Endodermal cell (in vitro differentiated cells): ENCODE measurements at regions not wholly inside any gene's neighbourhood (a gene's known extent, or its start where the extent isn't known, plus 50 kb on each side); places are given as distances from the start of the nearest gene placed in this dataset.

Experiments
- DNase-seq: peaks from one replicate; pipeline ENCODE4 v3.0.0-alpha.2; 2017
- H3K27ac ChIP-seq: 2 replicates; pipeline ENCODE4 v1.5.1; 2013; ENCODE audit warnings: mild to moderate bottlenecking, low read depth, low read length, moderate library complexity
- H3K27me3 ChIP-seq: 2 replicates; pipeline ENCODE4 v1.6.1; 2013; ENCODE audit warnings: mild to moderate bottlenecking, low read length, moderate library complexity; ENCODE audit not compliant: insufficient read depth, control insufficient read depth, poor library complexity, severe bottlenecking
- H3K36me3 ChIP-seq: 2 replicates; pipeline ENCODE4 v1.7.0; 2013; ENCODE audit warnings: mild to moderate bottlenecking, low read length, moderate library complexity; ENCODE audit not compliant: control insufficient read depth, insufficient read depth
- H3K4me1 ChIP-seq: one replicate; pipeline ENCODE4 v1.7.0; 2013; ENCODE audit warnings: low read length; ENCODE audit not compliant: control insufficient read depth, insufficient read depth
- H3K4me3 ChIP-seq: 2 replicates; pipeline ENCODE4 v1.5.1; 2013; ENCODE audit warnings: mild to moderate bottlenecking, low read length, moderate library complexity
- H3K9ac ChIP-seq: 2 replicates; pipeline ENCODE4 v1.6.1; 2013; ENCODE audit warnings: mild to moderate bottlenecking, low read length, moderate library complexity; ENCODE audit not compliant: poor library complexity, severe bottlenecking; ENCODE audit errors: extremely low read depth
- H3K9me3 ChIP-seq: 2 replicates; pipeline ENCODE4 v1.6.1; 2013; ENCODE audit warnings: mild to moderate bottlenecking, low read length, moderate library complexity; ENCODE audit not compliant: control insufficient read depth
- H3K27ac Mint-ChIP-seq: 2 replicates; pipeline ENCODE4 v1.8.0; 2020; ENCODE audit warnings: mixed read lengths
- H3K27me3 Mint-ChIP-seq: 2 replicates; pipeline ENCODE4 v1.8.0; 2021; ENCODE audit warnings: mild to moderate bottlenecking, mixed read lengths; ENCODE audit not compliant: insufficient read depth
- H3K36me3 Mint-ChIP-seq: 2 replicates; pipeline ENCODE4 v1.8.0; 2020; ENCODE audit warnings: low read depth, mixed read lengths
- H3K4me1 Mint-ChIP-seq: 2 replicates; pipeline ENCODE4 v1.8.0; 2020; ENCODE audit warnings: mixed read lengths
- H3K4me3 Mint-ChIP-seq: 2 replicates; pipeline ENCODE4 v1.8.0; 2020; ENCODE audit warnings: mild to moderate bottlenecking, moderate library complexity, mixed read lengths
- H3K9me3 Mint-ChIP-seq: 2 replicates; pipeline ENCODE4 v1.8.0; 2020; ENCODE audit warnings: mild to moderate bottlenecking, mixed read lengths
- CTCF ChIP-seq: fragments of 200-600 bp; sonication (generic); conservative IDR thresholded peaks from 2 replicates; pipeline ENCODE4 v1.5.0; 2021; ENCODE audit warnings: antibody characterized with exemption, mild to moderate bottlenecking
- WGBS, 2 experiments: methylation state at CpG; one replicate each; pipeline versions ENCODE4 v1.1.5 to v1.1.7; 2013; ENCODE audit warnings: missing lambda C conversion rate in 2 of 2, mixed read lengths in 1 of 2; ENCODE audit not compliant: insufficient coverage in 1 of 2, insufficient read length in 1 of 2; 5-methylcytosine and 5-hydroxymethylcytosine counted together

GRCh38 chr1:38289034-38289433, 242.4 kb upstream of the POU3F1 start:
- H3K4me3 ChIP-seq = no peak overlapping the region
- no peaks in the 10 kb centered on the region for H3K36me3 ChIP-seq
- H3K27me3 ChIP-seq = no peaks in the 10 kb centered on the region
- peaks cover 2% of the 10 kb centered on the region for H3K9me3 Mint-ChIP-seq
- H3K4me3 Mint-ChIP-seq = no peak overlapping the region
- H3K4me1 Mint-ChIP-seq = peaks cover 61% of the 10 kb centered on the region
- no peak overlapping the region for H3K27ac Mint-ChIP-seq
- DNase-seq = no peak
- H3K9ac ChIP-seq = no peak overlapping the region
- H3K36me3 Mint-ChIP-seq = no peaks in the 10 kb centered on the region
- peaks cover 18% of the 10 kb centered on the region for H3K27me3 Mint-ChIP-seq
- peaks cover 14% of the 10 kb centered on the region for H3K4me1 ChIP-seq
- no peak for TF ChIP-seq CTCF
- 80% methylated on average over 1 of the region's 1 CpG; no CpG with 5 or more reads in 1 of the 2 experiments for WGBS, 2 experiments
- no peak overlapping the region for H3K27ac ChIP-seq
- no peaks in the 10 kb centered on the region for H3K9me3 ChIP-seq

GRCh38 chr1:38287547-38287946, 241.0 kb upstream of the POU3F1 start:
- no peak for TF ChIP-seq CTCF
- H3K27ac Mint-ChIP-seq = no peak overlapping the region
- no peak overlapping the region for H3K27ac ChIP-seq

GRCh38 chr1:38287036-38287435, 240.4 kb upstream of the POU3F1 start:
- Histone ChIP-seq H3K9ac (no peak overlapping the region), H3K36me3 (no peaks in the 10 kb centered on the region), H3K27me3 (peaks cover 6% of the 10 kb centered on the region), H3K9me3 (no peaks in the 10 kb centered on the region), H3K27ac (no peak overlapping the region), H3K4me1 (peaks cover 14% of the 10 kb centered on the region), H3K4me3 (no peak overlapping the region)
- Mint-ChIP-seq H3K36me3 (no peaks in the 10 kb centered on the region), H3K4me3 (no peak overlapping the region), H3K27ac (no peak overlapping the region), H3K4me1 (peaks cover 62% of the 10 kb centered on the region), H3K27me3 (peaks cover 10% of the 10 kb centered on the region), H3K9me3 (no peaks in the 10 kb centered on the region)
- WGBS, 2 experiments = 100% methylated on average over 2 of the region's 2 CpGs; no CpG with 5 or more reads in 1 of the 2 experiments
- no peak for TF ChIP-seq CTCF
- no peak for DNase-seq

More at GRCh38 chr1:38287547-38287946, 241.0 kb upstream of the POU3F1 start:
- H3K9me3 ChIP-seq = no peaks in the 10 kb centered on the region
- peaks cover 14% of the 10 kb centered on the region for H3K4me1 ChIP-seq
- peaks cover 6% of the 10 kb centered on the region for H3K27me3 ChIP-seq
- 38 to 70% methylated on average over 2 to 3 of the region's 3 CpGs for WGBS, 2 experiments
- peaks cover 13% of the 10 kb centered on the region for H3K27me3 Mint-ChIP-seq
- H3K36me3 ChIP-seq = no peaks in the 10 kb centered on the region
- no peak for DNase-seq
- H3K4me3 ChIP-seq = no peak overlapping the region
- H3K9ac ChIP-seq = no peak overlapping the region
- no peaks in the 10 kb centered on the region for H3K36me3 Mint-ChIP-seq
- peaks cover 65% of the 10 kb centered on the region for H3K4me1 Mint-ChIP-seq
- H3K9me3 Mint-ChIP-seq = no peaks in the 10 kb centered on the region
- H3K4me3 Mint-ChIP-seq = no peak overlapping the region
